ENCODE measurements at regions not wholly inside any gene's neighbourhood (a gene's known extent, or its start where the extent isn't known, plus 50 kb on each side); places are given as distances from the start of the nearest gene placed in this dataset.
"Not testable (repeated sequence)": the region's sequence is repeated elsewhere in the genome, so short reads cannot be mapped to it uniquely, and the experiment has no call there.

- DNase-seq, result no peak
- ChIA-PET POLR2A (no interaction called here), CTCF (no interaction called here)
- no peaks in the 10 kb centered on the region for H3K27me3 Mint-ChIP-seq
- H3K9me3 Mint-ChIP-seq, result peaks cover 2 to 30% (median 7%) of the 10 kb centered on the region in 5 donors
- Histone ChIP-seq H3K27ac (ENCODE audit: low read depth, low read length) (no peak overlapping the region), H3K4me3 (ENCODE audit: low read length) (no peak overlapping the region), H3K36me3 (ENCODE audit: insufficient read depth, low read length) (no peaks in the 10 kb centered on the region), H3K27me3 (ENCODE audit: insufficient read depth, low read length, poor library complexity, severe bottlenecking) (no peaks in the 10 kb centered on the region), H3K4me1 (ENCODE audit: insufficient read depth, low read length) (no peaks in the 10 kb centered on the region), H3K9me3 (ENCODE audit: low read length) (no peaks in the 10 kb centered on the region)
- H3K4me1 Mint-ChIP-seq, result no peaks in the 10 kb centered on the region
- H3K36me3 Mint-ChIP-seq, result no peaks in the 10 kb centered on the region
- H3K27ac Mint-ChIP-seq, result no peak overlapping the region
- H3K4me3 Mint-ChIP-seq, result no peak overlapping the region
Measured at GRCh38 chr18:4551001-4551360, 95.9 kb upstream of the DLGAP1 start.

GRCh38 chr18:4549164-4549872 is 94.2 kb upstream of the DLGAP1 start:
- Mint-ChIP-seq H3K9me3 (peaks cover 2 to 36% (median 11%) of the 10 kb centered on the region in 5 donors), H3K27ac (no peak overlapping the region), H3K36me3 (no peaks in the 10 kb centered on the region), H3K4me1 (no peaks in the 10 kb centered on the region), H3K27me3 (no peaks in the 10 kb centered on the region), H3K4me3 (no peak overlapping the region)
- ChIA-PET POLR2A (no interaction called here), CTCF (no interaction called here)
- Histone ChIP-seq H3K36me3 (ENCODE audit: insufficient read depth, low read length) (no peaks in the 10 kb centered on the region), H3K9me3 (ENCODE audit: low read length) (no peaks in the 10 kb centered on the region), H3K27me3 (ENCODE audit: insufficient read depth, low read length, poor library complexity, severe bottlenecking) (no peaks in the 10 kb centered on the region), H3K4me3 (ENCODE audit: low read length) (no peak overlapping the region), H3K27ac (ENCODE audit: low read depth, low read length) (no peak overlapping the region), H3K4me1 (ENCODE audit: insufficient read depth, low read length) (no peaks in the 10 kb centered on the region)
- DNase-seq, result no peak

- Mint-ChIP-seq H3K27me3 (no peaks in the 10 kb centered on the region), H3K4me1 (no peaks in the 10 kb centered on the region), H3K36me3 (no peaks in the 10 kb centered on the region), H3K27ac (no peak overlapping the region), H3K4me3 (no peak overlapping the region), H3K9me3 (peaks cover 0 to 27% (median 13%) of the 10 kb centered on the region in 5 donors)
- no peak for DNase-seq
- ChIA-PET CTCF (no interaction called here), POLR2A (no interaction called here)
- Histone ChIP-seq H3K9me3 (ENCODE audit: low read length) (no peaks in the 10 kb centered on the region), H3K27ac (ENCODE audit: low read depth, low read length) (no peak overlapping the region), H3K36me3 (ENCODE audit: insufficient read depth, low read length) (no peaks in the 10 kb centered on the region), H3K27me3 (ENCODE audit: insufficient read depth, low read length, poor library complexity, severe bottlenecking) (no peaks in the 10 kb centered on the region), H3K4me3 (ENCODE audit: low read length) (no peak overlapping the region), H3K4me1 (ENCODE audit: insufficient read depth, low read length) (no peaks in the 10 kb centered on the region)
Measured at GRCh38 chr18:4547126-4547525, 92.0 kb upstream of the DLGAP1 start.

GRCh38 chr18:4544142-4544541 is 89.0 kb upstream of the DLGAP1 start:
- CTCF ChIA-PET, result no interaction called here
- Mint-ChIP-seq H3K9me3 (peaks cover 2 to 33% (median 8%) of the 10 kb centered on the region in 5 donors), H3K27ac (no peak overlapping the region), H3K36me3 (no peaks in the 10 kb centered on the region), H3K4me3 (no peak overlapping the region), H3K27me3 (no peaks in the 10 kb centered on the region), H3K4me1 (no peaks in the 10 kb centered on the region)
- no peaks in the 10 kb centered on the region for H3K4me1 ChIP-seq (ENCODE audit: insufficient read depth, low read length)
- H3K27me3 ChIP-seq (ENCODE audit: insufficient read depth, low read length, poor library complexity, severe bottlenecking), result no peaks in the 10 kb centered on the region
- POLR2A ChIA-PET, result no interaction called here
- H3K4me3 ChIP-seq (ENCODE audit: low read length), result no peak overlapping the region
- no peak for DNase-seq
- no peaks in the 10 kb centered on the region for H3K36me3 ChIP-seq (ENCODE audit: insufficient read depth, low read length)
- H3K27ac ChIP-seq (ENCODE audit: low read depth, low read length), result no peak overlapping the region
- no peaks in the 10 kb centered on the region for H3K9me3 ChIP-seq (ENCODE audit: low read length)

- Mint-ChIP-seq H3K27ac (no peak overlapping the region), H3K4me1 (no peaks in the 10 kb centered on the region), H3K4me3 (no peak overlapping the region), H3K36me3 (no peaks in the 10 kb centered on the region), H3K9me3 (peaks cover 4 to 34% (median 11%) of the 10 kb centered on the region in 5 donors), H3K27me3 (no peaks in the 10 kb centered on the region)
- no peaks in the 10 kb centered on the region for H3K4me1 ChIP-seq (ENCODE audit: insufficient read depth, low read length)
- no peak overlapping the region for H3K4me3 ChIP-seq (ENCODE audit: low read length)
- DNase-seq, result no peak
- H3K27ac ChIP-seq (ENCODE audit: low read depth, low read length), result no peak overlapping the region
- no peaks in the 10 kb centered on the region for H3K9me3 ChIP-seq (ENCODE audit: low read length)
- ChIA-PET POLR2A (no interaction called here), CTCF (no interaction called here)
- H3K36me3 ChIP-seq (ENCODE audit: insufficient read depth, low read length), result no peaks in the 10 kb centered on the region
- no peaks in the 10 kb centered on the region for H3K27me3 ChIP-seq (ENCODE audit: insufficient read depth, low read length, poor library complexity, severe bottlenecking)
Measured at GRCh38 chr18:4543711-4544110, 88.6 kb upstream of the DLGAP1 start.

- Histone ChIP-seq H3K36me3 (ENCODE audit: insufficient read depth, low read length) (no peaks in the 10 kb centered on the region), H3K4me1 (ENCODE audit: insufficient read depth, low read length) (no peaks in the 10 kb centered on the region), H3K9me3 (ENCODE audit: low read length) (no peaks in the 10 kb centered on the region), H3K27me3 (ENCODE audit: insufficient read depth, low read length, poor library complexity, severe bottlenecking) (no peaks in the 10 kb centered on the region), H3K4me3 (ENCODE audit: low read length) (no peak overlapping the region), H3K27ac (ENCODE audit: low read depth, low read length) (no peak overlapping the region)
- no peaks in the 10 kb centered on the region for H3K36me3 Mint-ChIP-seq
- no peaks in the 10 kb centered on the region for H3K27me3 Mint-ChIP-seq
- peaks cover 14 to 48% (median 20%) of the 10 kb centered on the region in 5 donors for H3K9me3 Mint-ChIP-seq
- ChIA-PET POLR2A (no interaction called here), CTCF (no interaction called here)
- H3K27ac Mint-ChIP-seq, result no peak overlapping the region
- no peak for DNase-seq
- no peaks in the 10 kb centered on the region for H3K4me1 Mint-ChIP-seq
- no peak overlapping the region for H3K4me3 Mint-ChIP-seq
Measured at GRCh38 chr18:4541588-4541987, 86.5 kb upstream of the DLGAP1 start.

GRCh38 chr18:4536447-4536846 is 81.3 kb upstream of the DLGAP1 start:
- Mint-ChIP-seq H3K4me3 (no peak overlapping the region), H3K36me3 (peaks cover 0 to 3% (median 0%) of the 10 kb centered on the region in 3 donors), H3K4me1 (no peaks in the 10 kb centered on the region), H3K27ac (no peak overlapping the region), H3K9me3 (peaks cover 20 to 40% (median 28%) of the 10 kb centered on the region in 5 donors), H3K27me3 (no peaks in the 10 kb centered on the region)
- Histone ChIP-seq H3K4me1 (ENCODE audit: insufficient read depth, low read length) (no peaks in the 10 kb centered on the region), H3K36me3 (ENCODE audit: insufficient read depth, low read length) (no peaks in the 10 kb centered on the region), H3K27ac (ENCODE audit: low read depth, low read length) (no peak overlapping the region), H3K4me3 (ENCODE audit: low read length) (no peak overlapping the region), H3K9me3 (ENCODE audit: low read length) (no peaks in the 10 kb centered on the region), H3K27me3 (ENCODE audit: insufficient read depth, low read length, poor library complexity, severe bottlenecking) (no peaks in the 10 kb centered on the region)
- CTCF ChIA-PET, result no interaction called here
- DNase-seq, result no peak
- POLR2A ChIA-PET, result no interaction called here

- CTCF ChIA-PET, result no interaction called here
- H3K9me3 Mint-ChIP-seq, result peaks cover 21 to 59% (median 28%) of the 10 kb centered on the region in 5 donors
- no peak overlapping the region for H3K4me3 Mint-ChIP-seq
- H3K36me3 Mint-ChIP-seq, result peaks cover 0 to 3% (median 0%) of the 10 kb centered on the region in 3 donors
- H3K27me3 Mint-ChIP-seq, result no peaks in the 10 kb centered on the region
- no peaks in the 10 kb centered on the region for H3K9me3 ChIP-seq (ENCODE audit: low read length)
- POLR2A ChIA-PET, result no interaction called here
- DNase-seq, result no peak
- no peaks in the 10 kb centered on the region for H3K4me1 Mint-ChIP-seq
- no peaks in the 10 kb centered on the region for H3K36me3 ChIP-seq (ENCODE audit: insufficient read depth, low read length)
- H3K27ac ChIP-seq (ENCODE audit: low read depth, low read length), result no peak overlapping the region
- H3K4me3 ChIP-seq (ENCODE audit: low read length), result no peak overlapping the region
- H3K27me3 ChIP-seq (ENCODE audit: insufficient read depth, low read length, poor library complexity, severe bottlenecking), result no peaks in the 10 kb centered on the region
- H3K4me1 ChIP-seq (ENCODE audit: insufficient read depth, low read length), result no peaks in the 10 kb centered on the region
- no peak overlapping the region for H3K27ac Mint-ChIP-seq
Measured at GRCh38 chr18:4528405-4528804, 73.3 kb upstream of the DLGAP1 start.

- H3K36me3 ChIP-seq (ENCODE audit: insufficient read depth, low read length); H3K27me3 ChIP-seq (ENCODE audit: insufficient read depth, low read length, poor library complexity, severe bottlenecking); H3K4me3 ChIP-seq (ENCODE audit: low read length); H3K4me1 Mint-ChIP-seq; H3K4me3 Mint-ChIP-seq; H3K9me3 ChIP-seq (ENCODE audit: low read length); H3K4me1 ChIP-seq (ENCODE audit: insufficient read depth, low read length); DNase-seq; POLR2A ChIA-PET; H3K36me3 Mint-ChIP-seq; H3K27ac ChIP-seq (ENCODE audit: low read depth, low read length); CTCF ChIA-PET; H3K27ac Mint-ChIP-seq; H3K27me3 Mint-ChIP-seq: not testable (repeated sequence)
- peaks cover 19 to 61% (median 25%) of the 10 kb centered on the region in 5 donors for H3K9me3 Mint-ChIP-seq
Measured at GRCh38 chr18:4527826-4528225, 72.7 kb upstream of the DLGAP1 start.
